Cerebellar cortex (tissue), 1 donor: ENCODE measurements at regions not wholly inside any gene's neighbourhood (a gene's known extent, or its start where the extent isn't known, plus 50 kb on each side); places are given as distances from the start of the nearest gene placed in this dataset.
A peak's percentile ranks its signal among the peaks of the same experiment; 100 is the strongest.

Experiments used
- DNase-seq: peaks from one replicate; pipeline ENCODE4 v3.0.0-alpha.2; 2015; ENCODE audit warnings: low spot score

- no peak for DNase-seq
Observed at GRCh38 chr6:146886587-146887446, 288.0 kb downstream of the ADGB start.

DNA sequence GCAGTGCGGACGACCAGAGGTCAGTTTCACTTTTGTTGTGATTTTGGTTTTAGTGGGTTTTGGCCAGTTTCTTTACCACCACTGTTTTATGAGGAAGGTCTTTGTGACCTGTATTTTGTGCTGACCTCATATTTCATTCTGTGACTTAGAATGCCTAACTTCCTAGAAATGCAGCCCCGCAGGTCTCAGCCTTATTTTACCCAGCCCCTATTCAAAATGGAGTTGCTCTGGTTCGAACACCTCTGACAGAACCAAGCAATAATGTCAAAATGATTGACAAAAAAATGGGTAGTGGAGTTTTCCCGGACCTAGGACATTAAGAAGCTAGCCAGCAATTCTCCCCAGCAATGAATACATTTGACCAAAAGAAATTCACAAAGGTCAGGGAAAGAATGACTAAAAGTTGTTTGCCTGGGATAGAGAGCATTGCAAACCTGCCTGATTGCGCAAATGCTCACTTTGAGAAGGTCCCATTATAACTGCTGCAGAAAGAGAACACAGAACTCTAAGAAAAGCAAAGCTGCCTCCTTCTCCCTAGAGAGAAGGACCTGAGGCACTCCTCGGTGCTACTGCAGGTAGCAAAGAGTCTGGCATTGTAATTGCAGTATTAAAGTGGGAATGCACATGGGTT is 288.8 kb downstream of the ADGB start:
- DNase-seq: no peak

DNA sequence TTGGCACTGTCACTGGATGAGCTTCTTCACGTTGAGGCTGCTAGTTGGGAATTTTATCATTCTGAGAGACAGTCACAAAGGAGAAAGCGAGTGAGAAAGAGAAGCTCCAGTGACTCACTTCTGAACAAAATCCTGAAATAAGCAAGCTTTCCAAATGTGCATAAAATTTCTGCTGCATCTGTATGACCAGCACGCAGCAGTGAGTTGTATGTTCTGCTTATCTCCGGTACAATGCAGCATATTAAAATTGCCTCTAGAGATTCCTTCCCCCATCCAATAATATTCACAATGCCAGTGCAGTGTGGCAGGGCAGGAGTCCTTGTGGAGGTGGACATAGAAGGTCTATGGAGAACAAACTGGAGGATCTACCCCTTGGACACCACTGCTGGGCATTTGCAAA is 290.5 kb downstream of the ADGB start:
- DNase-seq: no peak

GRCh38 chr6:146890172-146890571 is 291.4 kb downstream of the ADGB start:
- DNase-seq: no peak

DNA sequence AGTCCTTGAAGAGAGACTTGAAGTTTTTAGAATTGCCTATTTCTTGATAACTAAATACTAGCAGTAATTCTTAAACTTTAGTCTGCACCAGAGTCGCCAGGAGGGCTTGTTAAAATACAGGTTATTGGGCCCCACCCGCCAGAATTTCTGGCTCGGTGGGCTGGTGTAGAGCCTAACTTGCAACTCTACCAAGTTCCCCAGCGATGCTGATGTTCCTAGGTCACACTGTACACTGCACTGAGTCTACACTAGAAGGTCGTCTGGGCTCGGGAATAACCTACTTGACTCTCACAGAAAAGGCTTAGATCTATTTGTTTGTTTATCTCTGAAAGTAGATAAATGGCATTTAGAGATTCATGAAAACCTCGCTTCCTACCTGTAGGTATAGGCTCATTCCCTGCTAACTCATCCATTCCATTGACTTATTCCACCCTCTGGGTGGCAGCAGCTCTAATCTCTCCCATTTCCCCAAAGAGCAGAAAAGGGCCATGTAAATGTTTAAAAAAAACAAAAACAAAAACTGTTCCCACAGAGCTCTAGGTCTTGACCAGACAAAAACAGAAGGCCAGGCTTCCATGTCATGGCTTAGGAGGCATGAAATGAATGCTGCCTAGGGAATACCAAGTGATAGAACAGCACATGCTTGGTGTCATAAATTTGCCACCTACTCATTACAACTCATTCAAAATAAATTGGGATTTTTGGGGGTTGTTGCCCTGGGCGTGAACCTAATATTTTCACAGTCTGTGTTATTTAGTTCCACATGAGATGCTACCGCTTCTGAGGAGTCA is 292.1 kb downstream of the ADGB start:
- peak; percentile 48 for DNase-seq

- DNase-seq: no peak
Observed at GRCh38 chr6:146891615-146892265, 293.0 kb downstream of the ADGB start.

DNA sequence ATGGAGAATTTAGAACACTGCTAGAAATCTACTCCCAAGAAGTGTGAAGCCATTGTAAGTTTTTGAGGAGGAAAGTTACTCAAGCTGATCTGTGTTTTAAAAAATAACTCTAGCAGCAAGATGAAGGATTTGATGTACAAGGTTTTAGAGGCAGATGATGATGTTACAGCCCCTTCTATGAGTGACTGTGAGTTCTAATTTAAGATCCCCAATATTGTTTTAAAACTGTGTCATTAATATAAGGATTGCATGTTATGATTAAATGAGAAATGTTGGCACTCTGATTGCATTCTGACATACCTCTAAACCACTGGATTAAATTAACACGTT is 293.5 kb downstream of the ADGB start:
- no peak for DNase-seq

DNA sequence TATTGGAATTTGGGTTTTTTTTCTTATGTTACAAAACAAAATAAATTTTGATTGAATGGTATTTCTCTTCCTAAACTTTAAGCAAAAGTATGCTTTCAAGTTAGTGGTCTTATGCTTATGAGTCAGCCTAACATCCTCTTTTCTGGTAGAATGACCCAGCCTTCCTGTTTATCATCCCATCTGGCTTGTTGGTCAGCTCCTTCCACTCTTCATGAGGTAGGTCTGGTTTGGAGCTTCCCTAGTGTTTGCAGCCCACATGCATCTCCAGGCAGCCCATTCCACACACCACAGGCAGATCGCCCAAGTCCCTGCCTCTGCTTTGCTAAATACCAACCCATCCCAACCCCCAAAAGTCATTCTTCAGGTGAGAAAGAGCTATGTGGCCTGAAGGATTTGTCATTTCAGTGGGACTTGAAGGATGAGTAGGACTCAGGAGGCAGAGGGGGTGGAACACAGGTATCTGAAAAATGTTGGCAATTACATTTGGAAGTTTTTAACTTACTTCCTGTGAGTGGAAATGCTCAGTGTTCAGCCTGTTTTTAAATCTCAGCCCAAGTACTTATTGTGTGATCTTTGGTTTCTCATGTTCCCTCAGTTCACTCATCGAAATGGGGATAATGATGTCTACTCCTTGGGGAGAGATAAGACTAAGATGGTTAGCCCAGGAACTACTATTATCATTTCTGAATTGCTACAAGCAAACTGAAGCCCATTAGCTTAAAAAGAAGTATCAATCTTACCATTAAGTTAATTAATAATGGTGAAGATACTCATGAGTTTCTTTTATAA is 294.0 kb downstream of the ADGB start:
- DNase-seq: no peak

DNA sequence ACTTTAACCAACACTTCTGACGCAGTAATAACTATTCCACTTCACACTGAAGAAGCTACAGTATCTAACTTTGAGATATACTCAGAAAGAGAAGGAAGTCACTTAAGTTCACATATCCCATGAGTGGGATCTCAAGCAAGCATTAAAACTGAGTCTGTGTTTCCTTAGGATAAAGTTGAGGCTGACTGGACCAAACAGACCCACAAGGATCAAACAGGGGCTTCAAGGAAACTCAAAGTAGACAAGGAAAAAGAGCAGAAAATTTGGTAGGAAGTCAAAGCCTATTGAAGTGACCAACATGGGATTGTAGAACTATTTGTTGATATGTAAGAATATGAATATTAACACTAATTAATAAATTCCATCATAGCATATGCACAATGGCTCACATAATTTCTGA is 294.9 kb downstream of the ADGB start:
- no peak for DNase-seq

GRCh38 chr6:146894624-146895023 is 295.9 kb downstream of the ADGB start:
- no peak for DNase-seq

- DNase-seq: no peak
Observed at GRCh38 chr6:146895101-146895771, 296.5 kb downstream of the ADGB start.

GRCh38 chr6:146895772-146896061 is 296.9 kb downstream of the ADGB start:
- DNase-seq: no peak

GRCh38 chr6:146896062-146896813 is 297.5 kb downstream of the ADGB start:
- no peak for DNase-seq

DNA sequence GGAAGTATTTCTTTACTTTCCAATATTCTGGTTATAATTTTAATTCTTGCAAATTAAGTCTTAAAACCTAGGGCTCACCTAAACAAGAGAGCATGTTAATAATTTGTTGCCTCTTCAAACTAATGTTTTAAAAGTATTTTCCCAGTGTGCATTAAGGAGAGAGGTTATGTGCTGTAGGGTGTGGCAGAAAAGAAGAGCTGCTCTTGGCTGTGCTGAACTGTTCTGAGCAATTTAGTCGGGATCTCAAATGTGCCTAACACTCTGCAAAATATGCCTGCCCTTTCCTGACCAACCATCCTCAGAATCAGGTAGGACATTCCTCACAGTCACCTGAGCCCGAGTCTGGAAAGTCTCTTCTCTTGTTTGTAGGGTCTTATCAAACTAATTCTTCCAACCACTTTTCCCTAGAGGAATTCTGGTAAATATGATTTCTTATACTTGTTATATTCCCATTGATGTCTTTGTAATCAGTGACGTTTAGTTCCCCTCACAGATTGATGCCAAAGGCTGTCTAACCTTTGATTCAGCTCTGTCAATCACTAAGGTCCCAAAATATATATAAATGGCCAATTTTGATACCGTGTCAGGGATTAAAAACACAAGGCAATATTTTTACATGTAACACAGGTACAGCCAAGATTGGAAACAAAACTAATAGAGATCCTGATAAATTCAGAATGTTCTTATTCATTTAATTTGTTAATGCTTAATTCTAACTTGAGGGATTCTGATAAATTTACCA is 298.4 kb downstream of the ADGB start:
- DNase-seq: no peak

GRCh38 chr6:146898069-146898887 is 299.5 kb downstream of the ADGB start:
- no peak for DNase-seq

DNA sequence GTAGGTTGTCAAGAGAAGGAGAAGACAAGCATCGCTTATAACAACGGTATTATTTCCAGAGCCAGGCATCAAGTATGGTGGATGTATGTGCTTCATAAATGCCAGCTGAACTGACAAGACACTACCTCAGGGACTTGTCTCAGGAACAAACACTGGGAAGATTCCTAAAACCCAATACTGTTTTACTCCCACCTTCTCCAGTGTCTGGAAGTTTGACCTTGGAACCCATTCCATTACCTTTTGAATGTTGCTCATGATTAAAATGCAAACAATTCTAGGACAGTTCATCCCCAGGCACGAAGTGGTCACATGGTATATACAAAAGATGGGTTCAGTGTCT is 300.1 kb downstream of the ADGB start:
- DNase-seq: no peak

GRCh38 chr6:146901940-146902816 is 302.0 kb upstream of the STXBP5 start:
- peak; percentile 29 for DNase-seq

- DNase-seq: no peak
Observed at GRCh38 chr6:146902846-146903245, 301.4 kb upstream of the STXBP5 start.
